ENCODE measurements at regions not wholly inside any gene's neighbourhood (a gene's known extent, or its start where the extent isn't known, plus 50 kb on each side); places are given as distances from the start of the nearest gene placed in this dataset.

DNA sequence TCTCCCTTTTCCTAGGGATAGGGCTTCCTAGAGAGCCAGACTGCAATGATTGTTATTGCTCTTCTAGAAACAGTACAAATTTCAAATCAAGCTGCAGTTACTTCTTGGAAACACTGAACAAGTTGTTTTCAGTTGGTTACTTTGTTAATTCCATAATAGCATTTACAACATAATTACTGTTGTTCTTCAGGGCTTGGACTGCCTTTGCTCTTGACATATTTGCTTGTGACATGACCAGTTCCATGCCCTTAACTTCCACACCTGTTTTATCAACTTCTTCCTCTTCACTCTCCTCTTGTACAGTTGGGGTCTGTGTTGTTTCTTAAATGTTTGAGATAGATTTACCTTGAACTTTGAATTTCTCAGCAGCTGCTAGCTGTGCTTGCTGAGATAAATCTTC, 104.4 kb downstream of the SEC23IP start:
- H3K4ac ChIP-seq (ENCODE audit: low read length), result no peak overlapping the region
- no peaks in the 10 kb centered on the region for H3K27me3 ChIP-seq (ENCODE audit: control insufficient read depth in 3 of 3, insufficient read depth in 3 of 3, low read depth in 1 of 3, low read length in 3 of 3)
- no peak overlapping the region for H2BK5ac ChIP-seq (ENCODE audit: low read length)
- peaks cover 0 to 4% of the 10 kb centered on the region in 2 donors for H3K9me3 ChIP-seq (replicated peaks in 1 of 2; ENCODE audit: control insufficient read depth in 2 of 2, insufficient read depth in 1 of 2, low read depth in 1 of 2, low read length in 2 of 2)
- no peak overlapping the region for H2AFZ ChIP-seq (ENCODE audit: low read length)
- H3K4me2 ChIP-seq (ENCODE audit: insufficient read depth, low read length, poor library complexity, severe bottlenecking), result no peak overlapping the region
- H2BK15ac ChIP-seq (ENCODE audit: low read length), result no peak overlapping the region
- no peak overlapping the region for H3K27ac ChIP-seq (replicated peaks; ENCODE audit: low read length)
- H3K14ac ChIP-seq (ENCODE audit: low read length), result no peak overlapping the region
- no peak overlapping the region for H4K8ac ChIP-seq (ENCODE audit: low read depth, low read length)
- H3K23ac ChIP-seq (ENCODE audit: low read depth, low read length, poor library complexity), result no peak overlapping the region
- DNase-seq (ENCODE audit: low spot score), result no peak
- H4K91ac ChIP-seq (ENCODE audit: low read depth, low read length, poor library complexity), result no peak overlapping the region
- no peak overlapping the region for H3K18ac ChIP-seq (ENCODE audit: low read length)
- no peak overlapping the region for H2BK120ac ChIP-seq (ENCODE audit: low read depth, low read length)
- no peak overlapping the region for H2BK12ac ChIP-seq (ENCODE audit: low read length)
- H3K9ac ChIP-seq (ENCODE audit: low read depth, low read length, poor library complexity), result no peak overlapping the region
- no peak overlapping the region for H2AK5ac ChIP-seq (ENCODE audit: low read depth, low read length)
- H3K4me3 ChIP-seq (ENCODE audit: low read length in 2 of 2), result no peak overlapping the region
- no peaks in the 10 kb centered on the region for H3K79me1 ChIP-seq (ENCODE audit: low read depth, low read length)
- no peaks in the 10 kb centered on the region for H3K4me1 ChIP-seq (ENCODE audit: control insufficient read depth in 2 of 2, insufficient read depth in 1 of 2, low read depth in 1 of 2, low read length in 2 of 2)
- H3K36me3 ChIP-seq (replicated peaks in 1 of 2; ENCODE audit: control insufficient read depth in 2 of 2, insufficient read depth in 2 of 2, low read length in 2 of 2), result no peaks in the 10 kb centered on the region

DNA sequence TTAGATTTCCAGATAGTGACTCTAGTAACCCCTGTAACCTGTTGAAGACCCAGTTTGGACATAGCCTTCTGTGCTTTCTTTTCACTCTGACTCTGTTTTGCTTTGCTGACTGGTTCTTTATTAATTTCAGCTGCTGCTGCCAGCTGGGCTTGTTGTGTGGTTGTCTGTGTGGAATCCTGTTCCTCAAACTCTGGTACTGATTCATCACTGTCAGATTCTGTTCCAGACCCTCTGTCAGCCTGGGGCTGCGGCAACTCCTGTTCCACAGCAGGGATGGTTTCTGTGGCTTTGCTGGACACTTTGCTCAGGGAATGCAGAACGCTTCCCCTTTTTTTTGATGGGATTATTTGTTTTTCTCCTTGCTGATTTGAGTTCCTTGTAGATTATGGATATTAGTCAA, 104.9 kb downstream of the SEC23IP start:
- no peaks in the 10 kb centered on the region for H3K27me3 ChIP-seq (ENCODE audit: control insufficient read depth in 3 of 3, insufficient read depth in 3 of 3, low read depth in 1 of 3, low read length in 3 of 3)
- H3K14ac ChIP-seq (ENCODE audit: low read length), result no peak overlapping the region
- H2AFZ ChIP-seq (ENCODE audit: low read length), result no peak overlapping the region
- no peak overlapping the region for H3K23ac ChIP-seq (ENCODE audit: low read depth, low read length, poor library complexity)
- WGBS, 2 donors (ENCODE audit: extremely low coverage in 2 of 2, insufficient read length in 2 of 2, insufficient replicate concordance in 1 of 2), result no CpG with 5 or more reads among the region's 2 CpGs
- H2BK12ac ChIP-seq (ENCODE audit: low read length), result no peak overlapping the region
- H3K4me1 ChIP-seq (ENCODE audit: control insufficient read depth in 2 of 2, insufficient read depth in 1 of 2, low read depth in 1 of 2, low read length in 2 of 2), result no peaks in the 10 kb centered on the region
- H4K8ac ChIP-seq (ENCODE audit: low read depth, low read length), result no peak overlapping the region
- no peaks in the 10 kb centered on the region for H3K79me1 ChIP-seq (ENCODE audit: low read depth, low read length)
- H2AK5ac ChIP-seq (ENCODE audit: low read depth, low read length), result no peak overlapping the region
- peaks cover 0 to 4% of the 10 kb centered on the region in 2 donors for H3K9me3 ChIP-seq (replicated peaks in 1 of 2; ENCODE audit: control insufficient read depth in 2 of 2, insufficient read depth in 1 of 2, low read depth in 1 of 2, low read length in 2 of 2)
- no peak overlapping the region for H2BK15ac ChIP-seq (ENCODE audit: low read length)
- H3K4ac ChIP-seq (ENCODE audit: low read length), result no peak overlapping the region
- H2BK5ac ChIP-seq (ENCODE audit: low read length), result no peak overlapping the region
- H3K36me3 ChIP-seq (replicated peaks in 1 of 2; ENCODE audit: control insufficient read depth in 2 of 2, insufficient read depth in 2 of 2, low read length in 2 of 2), result no peaks in the 10 kb centered on the region
- no peak overlapping the region for H3K9ac ChIP-seq (ENCODE audit: low read depth, low read length, poor library complexity)
- H3K4me2 ChIP-seq (ENCODE audit: insufficient read depth, low read length, poor library complexity, severe bottlenecking), result no peak overlapping the region
- no peak overlapping the region for H3K4me3 ChIP-seq (ENCODE audit: low read length in 2 of 2)
- H3K18ac ChIP-seq (ENCODE audit: low read length), result no peak overlapping the region
- no peak overlapping the region for H2BK120ac ChIP-seq (ENCODE audit: low read depth, low read length)
- H3K27ac ChIP-seq (replicated peaks; ENCODE audit: low read length), result no peak overlapping the region
- no peak for DNase-seq (ENCODE audit: low spot score)
- H4K91ac ChIP-seq (ENCODE audit: low read depth, low read length, poor library complexity), result no peak overlapping the region

DNA sequence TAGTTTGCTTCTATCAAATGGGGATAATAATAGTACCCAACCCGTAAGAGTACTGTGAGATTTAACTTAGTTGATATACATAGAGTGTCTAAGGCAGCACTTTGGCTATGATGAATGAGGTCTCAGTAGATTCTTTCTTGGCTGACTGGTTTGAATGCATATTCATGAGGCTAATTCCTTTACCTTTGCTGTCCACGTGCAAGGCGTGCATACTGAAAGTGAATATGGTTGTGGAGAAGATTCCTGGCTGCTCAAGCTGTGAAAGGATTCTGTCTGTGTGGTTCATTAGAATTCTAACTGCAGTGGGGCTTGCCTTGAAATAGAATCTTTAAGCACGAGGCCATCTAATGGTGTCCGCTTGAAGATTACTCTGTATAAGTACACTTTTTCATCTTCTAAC, 110.3 kb downstream of the SEC23IP start:
- Histone ChIP-seq H3K4me2 (ENCODE audit: insufficient read depth, low read length, poor library complexity, severe bottlenecking) (no peak overlapping the region), H3K18ac (ENCODE audit: low read length) (no peak overlapping the region), H3K9ac (ENCODE audit: low read depth, low read length, poor library complexity) (no peak overlapping the region), H3K9me3 (replicated peaks in 1 of 2; ENCODE audit: control insufficient read depth in 2 of 2, insufficient read depth in 1 of 2, low read depth in 1 of 2, low read length in 2 of 2) (no peaks in the 10 kb centered on the region), H3K4me3 (ENCODE audit: low read length in 2 of 2) (no peak overlapping the region), H3K23ac (ENCODE audit: low read depth, low read length, poor library complexity) (no peak overlapping the region), H3K14ac (ENCODE audit: low read length) (no peak overlapping the region), H4K8ac (ENCODE audit: low read depth, low read length) (no peak overlapping the region), H3K27ac (replicated peaks; ENCODE audit: low read length) (no peak overlapping the region), H2BK15ac (ENCODE audit: low read length) (no peak overlapping the region), H2BK5ac (ENCODE audit: low read length) (no peak overlapping the region), H2AFZ (ENCODE audit: low read length) (no peak overlapping the region), H3K4me1 (ENCODE audit: control insufficient read depth in 2 of 2, insufficient read depth in 1 of 2, low read depth in 1 of 2, low read length in 2 of 2) (peaks cover 2 to 8% of the 10 kb centered on the region in 2 donors), H3K36me3 (replicated peaks in 1 of 2; ENCODE audit: control insufficient read depth in 2 of 2, insufficient read depth in 2 of 2, low read length in 2 of 2) (no peaks in the 10 kb centered on the region), H2BK12ac (ENCODE audit: low read length) (no peak overlapping the region), H3K27me3 (ENCODE audit: control insufficient read depth in 3 of 3, insufficient read depth in 3 of 3, low read depth in 1 of 3, low read length in 3 of 3) (no peaks in the 10 kb centered on the region), H2BK120ac (ENCODE audit: low read depth, low read length) (no peak overlapping the region), H3K79me1 (ENCODE audit: low read depth, low read length) (no peaks in the 10 kb centered on the region), H3K4ac (ENCODE audit: low read length) (no peak overlapping the region), H4K91ac (ENCODE audit: low read depth, low read length, poor library complexity) (no peak overlapping the region), H2AK5ac (ENCODE audit: low read depth, low read length) (no peak overlapping the region)
- no peak for DNase-seq (ENCODE audit: low spot score)
- WGBS, 2 donors (ENCODE audit: extremely low coverage in 2 of 2, insufficient read length in 2 of 2, insufficient replicate concordance in 1 of 2), result no CpG with 5 or more reads among the region's 5 CpGs

GRCh38 chr10:120005207-120006201, 113.0 kb downstream of the SEC23IP start:
- no peak overlapping the region for H4K8ac ChIP-seq (ENCODE audit: low read depth, low read length)
- DNase-seq (ENCODE audit: low spot score), result peak; percentile 42
- no peak overlapping the region for H3K4me2 ChIP-seq (ENCODE audit: insufficient read depth, low read length, poor library complexity, severe bottlenecking)
- H3K4me1 ChIP-seq (ENCODE audit: control insufficient read depth in 2 of 2, insufficient read depth in 1 of 2, low read depth in 1 of 2, low read length in 2 of 2), result peaks cover 2 to 19% of the 10 kb centered on the region in 2 donors
- H3K27ac ChIP-seq (replicated peaks; ENCODE audit: low read length), result peak overlapping the region; percentile 78
- H3K18ac ChIP-seq (ENCODE audit: low read length), result peak overlapping the region; percentile 79
- no peak overlapping the region for H2AK5ac ChIP-seq (ENCODE audit: low read depth, low read length)
- H3K27me3 ChIP-seq (ENCODE audit: control insufficient read depth in 3 of 3, insufficient read depth in 3 of 3, low read depth in 1 of 3, low read length in 3 of 3), result no peaks in the 10 kb centered on the region
- H4K91ac ChIP-seq (ENCODE audit: low read depth, low read length, poor library complexity), result no peak overlapping the region
- no peak overlapping the region for H3K14ac ChIP-seq (ENCODE audit: low read length)
- H3K36me3 ChIP-seq (replicated peaks in 1 of 2; ENCODE audit: control insufficient read depth in 2 of 2, insufficient read depth in 2 of 2, low read length in 2 of 2), result no peaks in the 10 kb centered on the region
- no peak overlapping the region for H3K23ac ChIP-seq (ENCODE audit: low read depth, low read length, poor library complexity)
- H3K79me1 ChIP-seq (ENCODE audit: low read depth, low read length), result no peaks in the 10 kb centered on the region
- H2BK5ac ChIP-seq (ENCODE audit: low read length), result no peak overlapping the region
- WGBS, 2 donors (ENCODE audit: extremely low coverage in 2 of 2, insufficient read length in 2 of 2, insufficient replicate concordance in 1 of 2), result no CpG with 5 or more reads among the region's 8 CpGs
- H3K4me3 ChIP-seq (ENCODE audit: low read length in 2 of 2), result no peak overlapping the region
- no peak overlapping the region for H2BK12ac ChIP-seq (ENCODE audit: low read length)
- peak overlapping the region; percentile 54 for H2AFZ ChIP-seq (ENCODE audit: low read length)
- H2BK15ac ChIP-seq (ENCODE audit: low read length), result no peak overlapping the region
- H3K9ac ChIP-seq (ENCODE audit: low read depth, low read length, poor library complexity), result no peak overlapping the region
- H3K9me3 ChIP-seq (replicated peaks in 1 of 2; ENCODE audit: control insufficient read depth in 2 of 2, insufficient read depth in 1 of 2, low read depth in 1 of 2, low read length in 2 of 2), result no peaks in the 10 kb centered on the region
- no peak overlapping the region for H3K4ac ChIP-seq (ENCODE audit: low read length)
- no peak overlapping the region for H2BK120ac ChIP-seq (ENCODE audit: low read depth, low read length)
